NCI-H1930 (cell line): ENCODE measurements at regions not wholly inside any gene's neighbourhood (a gene's known extent, or its start where the extent isn't known, plus 50 kb on each side); places are given as distances from the start of the nearest gene placed in this dataset.

Experiments used
- DNase-seq, 2 experiments: peaks; one replicate each; lab custom pipeline; 2025; lab: John Stamatoyannopoulos, UW

DNA sequence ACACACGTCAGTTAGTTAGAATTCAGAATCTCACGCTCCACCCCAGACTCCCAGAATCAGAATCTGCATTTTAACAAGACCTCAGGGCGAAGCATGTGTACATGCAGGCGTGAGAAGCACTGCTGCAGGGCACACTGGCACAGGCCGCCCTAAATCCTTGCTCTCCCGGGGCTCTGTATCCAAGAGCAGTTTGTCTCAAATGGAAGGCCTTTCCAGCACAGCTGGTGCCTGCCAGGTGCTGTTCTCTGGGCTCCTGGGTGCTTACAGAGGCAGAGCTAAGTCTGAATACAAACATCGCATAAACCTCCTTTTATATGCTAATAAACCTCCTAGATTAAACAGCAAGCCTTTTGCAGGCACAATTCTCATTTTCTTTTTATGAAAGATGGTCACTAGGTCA lies 119.1 kb upstream of the CD93 start:
- no peak for DNase-seq

DNA sequence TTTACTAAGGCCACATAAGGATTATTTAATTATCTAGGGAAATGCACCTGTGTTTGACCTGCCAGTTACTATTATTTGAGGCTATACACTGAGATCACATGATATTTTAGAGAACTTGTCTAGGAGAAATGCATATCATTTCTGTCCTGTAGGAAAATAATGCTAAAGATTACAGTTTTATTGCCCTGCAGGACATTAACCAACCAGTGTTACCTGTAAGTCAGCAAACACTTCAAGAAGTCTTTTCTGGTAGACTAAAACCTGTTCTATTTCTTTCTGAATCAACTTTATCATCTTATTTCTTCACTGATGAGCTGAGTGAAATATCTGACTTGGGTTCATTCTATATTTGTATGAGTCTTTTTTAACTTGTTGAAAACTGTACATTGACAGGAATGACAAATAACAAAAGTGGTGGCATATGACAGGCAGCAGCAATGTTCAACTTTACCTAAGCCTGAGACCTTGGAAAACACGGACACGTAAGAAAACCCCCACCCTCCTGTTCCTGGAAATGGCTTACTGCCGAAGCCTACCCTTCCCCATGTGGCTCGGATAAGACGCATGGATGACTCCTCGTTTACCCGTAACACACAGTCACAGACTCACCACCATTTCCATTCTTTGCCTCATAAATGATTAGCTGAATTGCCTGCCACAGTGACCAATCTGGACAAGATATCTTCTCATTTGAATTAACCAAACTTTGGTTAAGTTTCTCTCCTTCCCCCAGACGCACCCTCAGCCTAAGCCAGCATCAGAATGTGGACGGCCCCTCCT lies 118.0 kb upstream of the CD93 start:
- DNase-seq = no peak

DNA sequence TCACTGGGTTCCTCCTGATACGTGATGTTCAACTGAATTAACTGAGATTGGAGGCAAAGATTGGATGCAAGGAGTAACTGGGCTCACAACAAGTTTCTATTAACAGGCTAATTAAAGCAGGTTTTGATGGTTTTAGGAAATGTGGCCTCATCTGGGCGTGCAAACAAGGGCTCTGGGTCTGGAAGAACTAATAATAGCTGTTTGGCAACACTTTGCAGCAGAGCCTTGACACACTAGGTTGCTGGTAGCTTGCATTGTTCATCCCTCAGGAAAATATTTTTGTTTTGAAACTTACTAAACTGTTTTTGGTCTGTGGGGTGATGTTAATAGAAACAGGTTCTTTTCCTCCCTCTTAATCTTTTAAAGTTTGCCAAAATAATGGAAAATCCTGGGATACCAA lies 117.2 kb upstream of the CD93 start:
- no peak for DNase-seq

DNA sequence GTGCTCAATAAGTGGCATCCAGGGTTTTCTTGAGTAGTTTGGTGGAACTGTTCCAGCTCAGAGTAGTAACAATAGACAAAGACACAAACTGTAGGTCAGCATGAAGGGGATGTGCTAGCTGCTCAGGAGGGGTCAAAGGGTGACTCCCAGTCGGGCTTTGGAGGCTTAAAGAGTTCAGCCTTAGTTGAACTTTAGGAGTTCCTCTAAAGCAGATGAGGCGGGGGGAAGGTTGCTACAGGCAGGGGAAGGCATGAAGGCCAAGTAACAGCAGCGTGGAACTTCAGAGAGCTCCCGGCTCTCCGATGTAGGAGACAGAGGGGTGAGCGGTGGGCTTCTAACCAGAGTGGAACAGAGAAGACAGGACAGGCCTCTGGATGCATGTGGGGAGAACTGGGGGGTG lies 115.5 kb upstream of the CD93 start:
- DNase-seq = no peak

DNA sequence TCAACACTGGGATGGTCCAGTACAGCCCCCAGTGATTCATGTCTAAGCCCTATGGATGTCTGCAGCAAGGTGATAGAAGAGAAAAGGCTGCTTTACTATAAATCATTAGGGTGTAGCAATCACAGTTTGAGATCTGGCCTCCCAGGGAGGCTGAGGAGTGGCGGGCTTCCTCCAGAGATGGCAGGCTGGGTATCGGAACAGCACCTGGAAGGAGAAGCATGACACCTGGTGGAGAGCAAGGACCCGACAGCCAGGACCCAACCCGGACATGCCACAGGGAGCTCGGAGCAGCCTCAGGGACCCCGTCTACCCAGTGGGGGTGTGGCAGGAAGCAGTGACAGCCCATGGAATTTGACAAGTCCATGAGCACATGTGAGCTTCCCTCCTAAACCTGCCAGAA lies 114.8 kb upstream of the CD93 start:
- DNase-seq = peak; percentile 4 to 39

DNA sequence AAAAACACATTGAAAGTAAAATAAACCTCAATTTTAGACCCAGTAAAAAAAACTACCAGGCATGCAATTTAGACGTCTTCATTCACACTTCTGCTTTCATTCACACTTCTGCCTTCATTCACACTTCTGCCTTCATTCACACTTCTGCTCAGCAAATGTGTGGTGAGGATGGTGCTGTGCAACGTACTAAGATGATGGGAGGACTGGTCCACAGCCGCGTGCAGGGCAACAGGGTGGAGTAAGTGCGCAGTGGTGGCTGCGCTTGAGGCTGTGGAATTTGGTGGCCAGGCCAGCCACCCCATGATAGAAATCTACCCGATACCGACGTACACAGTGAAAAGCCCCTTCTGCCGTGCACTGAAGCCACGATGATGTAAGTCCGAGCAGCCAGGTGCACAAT lies 114.3 kb upstream of the CD93 start:
- DNase-seq = no peak

DNA sequence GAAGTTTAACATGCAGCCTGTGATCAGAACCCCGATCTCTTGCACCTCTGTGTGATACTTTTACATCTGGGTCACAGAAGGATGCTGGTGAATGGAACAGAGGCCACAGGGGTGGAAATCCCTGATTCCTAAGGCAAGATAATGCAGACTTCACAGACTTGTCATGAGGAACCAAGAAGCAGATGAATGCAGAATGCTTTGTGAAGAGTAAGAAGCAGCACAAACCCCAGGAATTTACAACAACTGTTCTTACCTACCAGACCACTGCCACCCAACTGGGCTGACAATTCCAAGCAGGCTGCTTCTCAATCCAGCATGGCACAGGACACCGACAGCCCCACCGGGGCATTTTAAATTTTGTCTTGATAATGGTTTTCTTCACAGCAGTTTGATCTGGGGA lies 113.2 kb upstream of the CD93 start:
- DNase-seq = no peak

DNA sequence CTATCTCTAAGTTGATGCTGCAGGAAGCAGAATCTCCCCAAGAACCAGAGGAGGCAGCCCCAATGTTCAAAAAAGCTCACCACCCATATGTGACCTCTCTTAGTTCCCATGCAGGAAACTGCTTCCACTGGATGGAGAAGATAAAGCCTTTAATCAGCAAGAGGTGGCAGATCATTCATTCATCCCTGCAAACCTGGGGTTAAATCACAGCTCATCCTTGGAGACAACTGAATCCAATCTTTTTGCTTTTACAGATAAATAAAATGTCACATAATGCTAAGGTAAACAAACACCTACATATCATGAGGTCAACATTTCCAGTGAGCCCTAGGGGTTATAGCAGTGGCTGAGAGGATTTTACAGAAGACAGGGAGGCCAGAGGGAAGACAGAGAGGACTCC lies 112.7 kb upstream of the CD93 start:
- DNase-seq = no peak

DNA sequence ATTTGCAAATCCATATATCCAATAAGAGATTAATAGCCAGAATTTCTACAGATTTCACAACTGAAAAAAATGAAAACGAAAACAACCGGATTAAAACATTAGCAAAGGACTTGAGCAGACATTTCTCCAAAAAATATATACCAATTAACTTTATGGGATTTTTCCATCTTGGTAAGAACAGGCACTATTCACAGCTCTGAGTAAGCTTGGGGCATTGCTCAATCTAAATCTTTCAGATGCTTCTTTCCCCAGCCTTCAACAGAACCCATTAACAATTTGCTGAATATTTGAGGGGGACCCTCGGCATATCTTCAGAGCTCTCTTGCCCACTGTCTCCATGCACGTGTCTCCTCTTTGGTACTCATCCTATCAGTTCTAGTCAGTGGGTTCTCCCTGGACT lies 111.7 kb upstream of the CD93 start:
- DNase-seq = no peak

DNA sequence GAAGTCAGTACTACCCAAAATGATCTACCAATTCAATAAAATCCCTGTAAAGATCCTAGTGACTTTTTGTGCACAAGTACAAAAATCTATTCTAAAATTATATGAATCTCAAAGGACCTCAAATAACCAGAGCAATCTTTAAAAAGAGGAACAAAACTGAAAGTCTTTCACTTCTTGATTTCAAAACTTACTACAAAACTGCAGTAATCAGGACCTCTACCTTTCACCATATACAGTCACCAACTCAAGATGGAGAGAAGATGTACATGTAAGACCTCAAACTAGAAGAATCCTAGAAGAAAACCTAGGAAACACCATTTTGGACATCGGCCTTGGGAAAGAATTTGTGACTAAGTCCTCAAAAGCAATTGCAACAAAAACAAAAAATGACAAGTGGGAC lies 109.5 kb upstream of the CD93 start:
- no peak for DNase-seq

DNA sequence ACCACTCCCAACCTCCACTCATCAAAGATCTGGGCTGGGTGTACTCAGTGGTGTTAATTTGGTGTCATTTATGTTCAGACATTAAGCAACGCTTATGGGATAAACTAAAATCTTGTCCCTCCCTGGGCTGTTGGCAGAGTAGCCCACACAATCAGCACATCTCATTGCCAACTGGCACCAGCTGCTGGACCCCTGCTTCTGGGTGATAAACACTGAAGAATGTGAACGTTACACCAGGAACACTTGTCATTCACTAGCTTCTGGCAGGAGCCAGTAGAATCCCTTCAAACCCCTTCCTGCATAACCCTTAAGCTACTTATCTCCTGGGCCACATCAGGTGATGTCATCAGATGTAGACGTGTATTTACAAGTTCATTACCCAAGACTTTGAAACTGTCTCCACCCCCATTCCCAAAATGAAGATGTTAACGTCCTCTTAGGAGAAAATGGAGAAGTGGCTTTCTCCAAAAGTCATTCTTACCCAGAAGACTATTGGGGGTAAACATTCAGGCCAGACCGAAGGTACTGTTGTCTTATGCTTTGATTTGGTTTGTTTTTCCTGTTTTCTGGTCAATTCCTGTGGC lies 107.8 kb upstream of the CD93 start:
- DNase-seq = no peak

DNA sequence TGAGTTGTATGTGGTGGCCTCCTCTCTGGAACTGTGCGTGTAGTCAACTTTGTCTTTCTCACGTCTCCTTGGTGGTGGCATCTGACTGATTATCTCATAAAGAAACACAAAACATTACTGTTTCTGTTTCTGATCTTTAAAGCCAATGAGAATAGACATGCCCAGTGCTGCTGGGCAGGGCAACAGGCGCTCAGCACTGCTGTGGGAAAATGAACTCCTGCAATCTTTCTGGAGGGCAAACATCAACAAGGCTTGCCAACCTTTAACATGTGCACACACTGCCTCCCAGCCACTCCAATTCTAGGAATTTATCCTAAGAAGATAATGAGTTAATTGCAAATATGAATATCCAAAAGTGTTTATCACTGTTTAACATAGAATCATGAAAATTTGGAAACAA lies 106.3 kb upstream of the CD93 start:
- no peak for DNase-seq

DNA sequence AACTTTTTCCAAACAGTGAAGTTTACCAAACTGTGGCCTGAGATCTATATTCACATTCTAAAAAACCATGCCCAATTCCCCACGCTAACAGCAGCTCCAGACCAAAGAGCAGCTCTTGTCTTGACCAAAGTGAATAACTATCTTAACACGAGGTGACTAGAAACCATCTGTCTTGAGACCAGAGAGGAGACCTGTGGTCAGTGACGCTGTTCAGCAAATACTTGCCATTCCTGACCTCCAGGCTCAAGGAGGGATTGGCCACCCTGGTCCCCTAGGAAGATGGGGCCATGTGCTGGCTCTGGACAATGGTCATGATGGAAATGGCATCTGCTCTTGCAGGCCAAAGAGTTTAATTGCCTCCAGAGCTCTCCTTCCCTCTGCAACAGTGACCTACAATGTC lies 104.4 kb upstream of the CD93 start:
- no peak for DNase-seq

DNA sequence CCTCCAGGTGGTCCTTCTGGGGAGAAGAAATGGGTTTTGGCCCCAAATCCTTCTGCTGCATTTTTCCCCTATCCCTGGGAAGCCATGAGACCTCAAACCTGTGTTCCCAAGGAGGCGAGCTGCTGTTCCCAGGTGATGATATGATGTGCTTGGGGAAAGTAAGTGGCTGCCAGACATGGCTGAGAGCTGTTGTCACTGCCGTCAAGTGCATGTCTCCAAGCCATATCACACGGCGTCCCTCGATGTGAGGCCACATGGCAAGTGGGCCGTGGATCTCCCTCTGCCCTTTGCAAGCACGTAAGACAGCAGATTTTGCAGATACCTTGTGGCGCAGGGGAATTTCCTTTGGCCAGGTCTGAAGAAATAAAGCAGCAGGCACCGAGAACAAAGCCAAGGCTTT lies 103.7 kb upstream of the CD93 start:
- DNase-seq = no peak

DNA sequence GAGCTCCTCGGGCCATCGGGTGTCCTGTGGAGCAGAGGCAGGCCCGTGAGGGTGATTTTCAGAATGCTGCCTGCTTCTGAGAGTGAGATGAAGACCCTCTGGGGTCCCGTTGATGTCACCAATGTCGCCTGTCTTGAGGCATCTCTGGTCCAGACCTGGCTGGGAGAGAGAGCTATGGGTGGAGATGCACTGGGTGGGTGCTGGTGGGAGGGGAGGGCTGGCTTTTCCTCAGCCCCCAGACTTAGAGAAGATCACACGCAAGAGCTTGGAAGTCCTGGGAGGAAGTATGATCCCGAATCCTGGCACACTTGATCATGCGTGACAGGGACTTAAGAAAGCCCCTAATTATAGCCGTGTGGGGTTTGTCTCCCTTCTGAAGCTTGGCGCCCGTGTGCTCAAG lies 103.2 kb upstream of the CD93 start:
- no peak for DNase-seq

DNA sequence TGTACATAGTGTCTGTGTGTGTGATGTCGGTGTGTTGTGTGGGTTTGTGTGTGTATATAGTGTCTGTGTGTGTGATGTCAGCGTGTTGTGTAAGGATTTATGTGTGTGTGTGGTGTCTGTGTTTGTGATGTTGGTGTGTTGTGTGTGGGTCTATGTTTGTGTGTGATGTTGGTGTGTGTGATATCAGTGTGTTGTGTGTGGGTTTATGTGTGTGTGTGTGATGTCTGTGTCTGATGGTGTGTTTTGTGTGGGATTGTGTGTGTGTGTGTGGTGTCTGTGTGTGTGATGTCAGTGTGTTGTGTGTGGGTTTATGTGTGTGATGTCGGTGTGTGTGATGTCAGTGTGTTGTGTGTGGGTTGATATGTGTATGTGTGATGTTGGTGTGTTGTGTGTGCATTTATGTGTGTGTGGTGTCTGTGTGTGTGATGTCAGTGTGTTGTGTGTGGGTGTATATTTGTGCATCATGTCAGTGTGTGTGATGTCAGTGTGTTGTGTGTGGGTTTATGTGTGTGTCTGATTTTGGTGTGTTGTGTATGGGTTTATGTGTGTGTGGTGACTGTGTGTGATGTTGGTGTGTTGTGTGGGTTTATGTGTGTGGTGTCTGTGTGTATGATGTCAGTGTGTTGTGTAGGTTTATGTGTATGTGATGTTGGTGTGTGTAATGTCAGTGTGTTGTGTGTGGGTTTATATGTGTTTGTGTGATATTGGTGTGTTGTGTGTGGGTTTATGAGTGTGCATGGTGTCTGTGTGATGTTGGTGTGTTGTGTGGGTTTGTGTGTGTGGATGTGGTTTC lies 102.4 kb upstream of the CD93 start:
- DNase-seq = no peak

DNA sequence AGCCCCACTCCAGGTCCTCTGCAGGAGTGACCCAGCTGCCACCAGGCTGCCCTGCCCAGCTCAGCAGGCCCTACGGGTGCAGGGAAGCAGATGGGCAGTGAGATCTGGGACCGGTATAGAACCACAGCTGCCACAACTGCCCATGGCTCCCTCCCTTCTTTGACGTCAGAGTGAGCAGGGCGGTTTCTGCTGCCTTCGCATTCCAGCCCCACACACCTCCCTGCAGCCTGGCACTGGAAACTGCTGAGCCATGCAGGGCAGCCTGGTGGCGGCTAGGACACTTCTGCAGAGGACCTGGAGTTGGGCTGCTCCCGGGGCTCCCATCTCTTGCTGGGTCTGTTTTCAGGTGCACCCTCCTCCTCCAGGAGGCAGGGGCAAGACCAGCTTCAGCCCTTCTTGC lies 101.6 kb upstream of the CD93 start:
- DNase-seq = no peak

DNA sequence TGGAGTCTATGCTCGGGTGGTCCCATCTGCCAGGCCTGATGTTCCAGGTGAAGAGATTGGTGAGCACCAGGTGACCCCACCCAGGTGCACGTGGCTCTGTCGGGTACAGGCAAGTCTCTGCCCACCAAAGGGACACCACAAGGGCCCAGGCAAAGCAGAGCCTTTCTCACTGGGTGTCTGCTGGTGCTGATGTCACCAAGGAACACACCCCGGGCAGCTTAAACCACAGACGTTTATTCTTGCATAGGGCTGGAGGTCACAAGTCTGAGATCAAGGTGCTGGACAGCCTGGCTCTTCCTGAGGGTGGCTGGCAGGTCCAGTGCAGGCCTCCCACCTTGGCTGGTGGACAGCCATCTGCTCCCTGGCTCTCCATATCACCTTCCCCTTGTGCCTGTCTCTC lies 100.7 kb upstream of the CD93 start:
- DNase-seq = no peak

DNA sequence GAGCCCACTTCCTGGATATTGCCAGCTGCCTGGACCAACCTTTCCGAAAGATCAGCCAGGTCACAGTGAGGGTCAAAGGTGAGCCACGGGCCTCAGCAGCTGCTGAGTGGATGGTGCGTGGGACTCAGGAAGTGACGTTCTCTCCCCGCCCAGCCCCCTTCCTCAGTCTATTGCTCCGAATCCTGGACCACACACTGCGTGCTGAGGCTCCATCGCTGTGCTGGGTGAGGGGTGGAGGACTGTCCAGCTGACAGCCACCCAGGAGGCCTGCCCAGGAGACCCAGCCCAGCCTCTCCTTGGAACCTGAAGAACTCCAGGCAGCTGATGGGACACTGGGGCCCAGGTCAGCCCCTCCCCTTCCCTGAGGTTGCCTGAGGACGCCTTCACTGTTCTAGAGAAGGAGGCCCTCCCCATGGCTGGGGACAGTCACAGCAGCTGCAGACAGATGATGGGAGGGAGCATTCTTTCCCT lies 94.4 kb upstream of the CD93 start:
- DNase-seq = no peak

DNA sequence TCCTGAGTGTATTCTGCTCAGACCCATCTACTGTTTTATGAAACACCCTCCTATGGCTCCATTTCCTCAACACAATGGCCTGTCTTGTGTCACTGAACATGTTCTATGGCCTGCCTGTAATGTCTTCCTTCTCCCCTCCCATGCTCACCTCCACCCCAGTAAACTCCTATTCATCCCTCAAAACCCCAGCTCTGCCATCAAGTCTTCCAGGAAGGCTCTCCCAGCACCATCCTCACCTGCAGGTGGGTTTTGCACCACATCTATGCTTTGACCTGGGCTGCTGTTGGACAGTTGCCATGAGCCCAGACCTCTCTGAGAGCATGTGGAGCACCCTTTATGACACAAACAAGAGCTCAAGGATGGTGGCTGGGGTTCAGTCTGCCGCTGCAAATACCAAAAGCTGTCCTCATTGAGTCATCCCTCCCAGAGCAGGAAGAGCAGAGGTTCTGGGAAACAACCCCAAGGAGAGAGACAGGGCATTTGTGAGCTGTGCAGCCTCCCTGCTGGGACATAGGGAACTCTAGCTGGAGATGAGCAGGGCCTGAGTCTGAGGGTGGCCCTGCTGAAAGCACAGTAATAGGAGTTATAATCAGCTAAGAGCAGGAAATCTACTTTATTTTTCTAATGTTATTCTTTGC lies 93.8 kb upstream of the CD93 start:
- DNase-seq = no peak

DNA sequence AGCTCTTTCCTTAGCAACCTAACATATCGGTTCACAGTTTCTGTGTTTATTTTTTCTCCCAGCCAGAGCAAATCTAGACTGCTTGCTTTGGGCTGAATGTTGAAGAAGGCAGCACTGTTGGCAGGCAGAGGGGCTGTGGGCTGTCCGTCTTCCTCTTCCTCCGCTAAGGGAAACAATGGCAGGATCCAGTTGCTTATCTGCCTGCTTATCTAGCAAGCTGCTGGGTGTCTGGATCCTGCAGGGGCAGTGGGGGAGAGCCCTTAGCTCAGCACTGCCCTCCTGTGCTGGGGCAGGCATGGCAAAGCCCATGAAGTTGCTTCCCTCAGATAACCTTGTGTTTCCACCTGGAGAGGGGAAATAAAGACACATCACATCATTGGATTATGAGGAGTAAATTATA lies 92.7 kb upstream of the CD93 start:
- DNase-seq = no peak

DNA sequence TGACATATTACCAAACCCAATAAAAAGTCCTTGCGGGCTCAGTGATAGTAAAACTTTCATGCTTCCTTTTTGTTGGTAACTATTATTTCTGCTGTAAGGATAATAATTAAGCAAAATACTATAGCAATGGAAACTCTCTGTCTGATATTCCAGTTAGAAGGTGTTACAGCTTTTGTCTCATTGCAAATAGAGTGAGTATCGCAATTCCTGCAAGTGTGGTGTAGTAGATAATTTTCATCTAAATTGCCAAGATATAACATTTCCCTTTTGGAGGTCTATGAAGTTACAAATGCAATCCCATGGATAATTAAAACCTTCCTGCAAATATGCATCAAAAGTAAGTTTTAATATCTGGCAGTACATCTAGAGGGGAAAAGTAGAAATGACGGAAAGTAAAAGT lies 88.7 kb upstream of the CD93 start:
- DNase-seq = no peak

DNA sequence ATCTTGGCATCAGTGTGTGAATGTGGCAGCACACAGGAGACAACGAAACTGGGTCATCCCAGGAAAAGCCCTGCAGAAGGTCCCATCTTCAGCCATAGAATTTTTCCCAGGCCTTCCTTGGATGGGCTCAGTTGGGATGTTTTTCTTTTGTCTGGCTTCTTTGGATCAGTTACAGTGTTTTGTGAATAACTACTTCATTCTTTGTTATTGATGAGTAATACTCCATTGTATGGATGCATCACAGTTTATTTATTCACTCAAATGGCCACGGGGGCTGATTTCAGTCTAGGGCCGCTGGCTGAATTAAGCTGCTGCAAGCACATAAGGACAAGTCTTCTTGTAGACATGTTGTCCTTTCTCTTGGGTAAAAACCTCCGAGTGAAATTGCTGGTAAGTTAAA lies 81.3 kb upstream of the CD93 start:
- DNase-seq = no peak
